ENCODE measurements at regions not wholly inside any gene's neighbourhood (a gene's known extent, or its start where the extent isn't known, plus 50 kb on each side); places are given as distances from the start of the nearest gene placed in this dataset.
"Not testable (repeated sequence)": the region's sequence is repeated elsewhere in the genome, so short reads cannot be mapped to it uniquely, and the experiment has no call there.

- no peaks in the 10 kb centered on the region for H3K36me3 Mint-ChIP-seq (ENCODE audit: low read depth)
- H3K4me1 Mint-ChIP-seq (ENCODE audit: low read depth), result no peaks in the 10 kb centered on the region
- intact Hi-C loops (cut with micrococcal nuclease), result no loop called here
- DNase-seq (ENCODE audit: low spot score), result no peak
- no peaks in the 10 kb centered on the region for H3K9me3 Mint-ChIP-seq
- no peak overlapping the region for H3K27ac Mint-ChIP-seq
- H3K4me3 Mint-ChIP-seq (ENCODE audit: low read depth), result no peak overlapping the region
- H3K27me3 Mint-ChIP-seq (ENCODE audit: low read depth), result no peaks in the 10 kb centered on the region
Measured at GRCh38 chr1:100643471-100644196, 75.9 kb upstream of the VCAM1 start.

DNA sequence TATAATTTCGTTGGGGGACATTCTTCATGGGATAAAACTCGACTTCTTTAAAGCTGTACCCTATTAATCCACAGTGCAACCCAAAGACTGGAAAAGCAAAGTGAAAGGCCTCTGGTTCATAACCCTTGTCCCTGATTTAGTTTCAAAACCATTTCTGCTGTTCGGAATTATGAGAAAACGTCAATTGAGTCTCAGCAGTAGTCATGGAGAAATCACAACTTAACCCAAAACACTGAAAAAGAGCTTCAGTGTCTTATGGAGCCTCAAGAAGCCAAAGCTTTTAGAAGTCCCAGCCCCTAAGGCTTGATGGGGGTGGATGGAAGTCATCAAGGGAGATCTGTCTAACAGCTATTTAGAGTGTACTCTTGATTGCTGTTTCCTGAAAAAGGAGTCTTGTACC is 73.5 kb upstream of the VCAM1 start:
- Mint-ChIP-seq H3K9me3 (peaks cover 13% of the 10 kb centered on the region), H3K27me3 (ENCODE audit: low read depth) (peaks cover 7% of the 10 kb centered on the region), H3K4me1 (ENCODE audit: low read depth) (no peaks in the 10 kb centered on the region), H3K36me3 (ENCODE audit: low read depth) (no peaks in the 10 kb centered on the region), H3K4me3 (ENCODE audit: low read depth) (no peak overlapping the region), H3K27ac (no peak overlapping the region)
- intact Hi-C loops (cut with micrococcal nuclease), result no loop called here
- no peak for DNase-seq (ENCODE audit: low spot score)

DNA sequence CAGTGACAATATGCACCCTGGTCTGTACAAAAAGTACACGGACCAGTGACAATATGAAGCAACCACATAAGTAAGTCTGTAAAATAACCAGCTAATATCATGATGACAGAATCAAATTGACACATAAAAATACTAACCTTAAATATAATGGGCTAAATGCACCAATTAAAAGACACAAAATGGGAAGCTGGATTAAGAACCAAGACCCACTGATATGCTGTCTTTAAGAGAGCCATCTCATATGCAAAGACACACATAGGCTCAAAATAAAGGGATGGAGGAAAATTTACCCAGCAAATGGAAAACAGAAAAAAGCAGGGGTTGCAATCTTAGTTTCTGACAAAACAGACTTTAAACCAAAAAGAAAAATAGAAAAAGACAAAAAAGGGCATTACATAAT is 70.4 kb upstream of the VCAM1 start:
- Mint-ChIP-seq H3K4me1 (ENCODE audit: low read depth) (no peaks in the 10 kb centered on the region), H3K27ac (no peak overlapping the region), H3K27me3 (ENCODE audit: low read depth) (peaks cover 7% of the 10 kb centered on the region), H3K36me3 (ENCODE audit: low read depth) (no peaks in the 10 kb centered on the region), H3K4me3 (ENCODE audit: low read depth) (no peak overlapping the region), H3K9me3 (peaks cover 13% of the 10 kb centered on the region)
- intact Hi-C loops (cut with micrococcal nuclease), result no loop called here
- no peak for DNase-seq (ENCODE audit: low spot score)

DNA sequence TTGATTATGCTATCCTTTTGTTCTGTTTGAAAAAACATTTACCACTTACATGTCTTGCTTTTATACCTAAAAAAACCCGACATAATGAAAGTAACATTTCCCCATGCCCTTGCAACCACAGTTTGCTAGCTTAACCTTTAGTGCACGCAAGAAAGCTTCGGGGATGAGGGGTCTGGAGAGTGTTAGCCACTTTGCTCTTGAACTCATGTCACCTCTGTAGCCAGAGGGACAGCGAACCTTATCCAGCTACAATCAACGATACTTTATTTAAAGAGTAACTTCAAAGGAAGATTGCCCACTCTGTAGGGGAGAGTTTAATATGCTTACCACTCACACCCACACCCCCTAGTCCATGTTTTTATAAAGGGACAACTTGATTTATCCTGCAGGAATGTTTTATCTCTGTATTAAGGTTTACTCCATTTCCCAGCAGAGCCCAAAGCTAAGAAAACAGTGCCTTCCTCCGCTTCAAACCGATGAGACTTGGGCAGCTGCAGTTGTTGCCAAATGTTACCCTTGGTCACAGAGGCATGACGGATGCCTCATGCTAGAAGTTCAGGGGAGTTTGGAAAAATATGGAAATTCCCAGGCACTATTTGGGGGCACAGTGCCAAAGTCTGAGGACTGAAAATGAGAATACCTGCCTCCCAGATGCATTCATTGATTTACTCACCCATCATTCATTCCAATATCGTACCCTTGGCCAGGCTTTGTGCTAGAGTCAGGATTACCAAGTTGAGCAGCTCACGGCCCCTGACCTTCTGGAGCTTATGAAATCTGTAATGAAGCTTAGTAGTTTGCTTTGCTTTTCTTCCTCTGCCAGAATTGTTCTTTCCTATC is 61.4 kb upstream of the VCAM1 start:
- Mint-ChIP-seq H3K27ac (no peak overlapping the region), H3K4me1 (ENCODE audit: low read depth) (no peaks in the 10 kb centered on the region), H3K4me3 (ENCODE audit: low read depth) (no peak overlapping the region), H3K36me3 (ENCODE audit: low read depth) (no peaks in the 10 kb centered on the region), H3K27me3 (ENCODE audit: low read depth) (peaks cover 1% of the 10 kb centered on the region), H3K9me3 (no peaks in the 10 kb centered on the region)
- intact Hi-C loops (cut with micrococcal nuclease), result no loop called here
- DNase-seq (ENCODE audit: low spot score), result no peak

DNA sequence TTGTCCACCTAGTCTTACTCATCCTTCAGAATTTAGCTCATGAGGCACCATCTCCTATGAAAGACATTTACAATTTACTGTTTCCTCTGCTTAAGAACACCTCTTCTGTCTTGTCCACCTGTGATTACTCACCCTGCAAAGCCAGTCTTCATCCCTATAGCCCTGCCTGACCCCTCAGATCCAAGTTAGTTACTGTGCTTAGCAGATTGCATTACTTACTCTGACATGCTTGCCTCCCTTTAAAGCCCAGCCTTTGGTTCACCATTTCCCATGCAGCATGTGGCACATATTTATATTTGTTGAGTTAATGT is 60.9 kb upstream of the VCAM1 start:
- no peak overlapping the region for H3K27ac Mint-ChIP-seq
- H3K9me3 Mint-ChIP-seq, result no peaks in the 10 kb centered on the region

GRCh38 chr1:100661176-100661575 is 58.4 kb upstream of the VCAM1 start:
- Mint-ChIP-seq H3K4me1 (ENCODE audit: low read depth) (no peaks in the 10 kb centered on the region), H3K27ac (no peak overlapping the region), H3K4me3 (ENCODE audit: low read depth) (no peak overlapping the region), H3K27me3 (ENCODE audit: low read depth) (peaks cover 1% of the 10 kb centered on the region), H3K9me3 (no peaks in the 10 kb centered on the region), H3K36me3 (ENCODE audit: low read depth) (no peaks in the 10 kb centered on the region)
- DNase-seq (ENCODE audit: low spot score), result no peak
- intact Hi-C loops (cut with micrococcal nuclease), result no loop called here

More for the DNA sequence above, 60.9 kb upstream of the VCAM1 start:
- no peaks in the 10 kb centered on the region for H3K4me1 Mint-ChIP-seq (ENCODE audit: low read depth)
- peaks cover 1% of the 10 kb centered on the region for H3K27me3 Mint-ChIP-seq (ENCODE audit: low read depth)
- no peaks in the 10 kb centered on the region for H3K36me3 Mint-ChIP-seq (ENCODE audit: low read depth)
- intact Hi-C loops (cut with micrococcal nuclease), result no loop called here
- no peak overlapping the region for H3K4me3 Mint-ChIP-seq (ENCODE audit: low read depth)
- no peak for DNase-seq (ENCODE audit: low spot score)

DNA sequence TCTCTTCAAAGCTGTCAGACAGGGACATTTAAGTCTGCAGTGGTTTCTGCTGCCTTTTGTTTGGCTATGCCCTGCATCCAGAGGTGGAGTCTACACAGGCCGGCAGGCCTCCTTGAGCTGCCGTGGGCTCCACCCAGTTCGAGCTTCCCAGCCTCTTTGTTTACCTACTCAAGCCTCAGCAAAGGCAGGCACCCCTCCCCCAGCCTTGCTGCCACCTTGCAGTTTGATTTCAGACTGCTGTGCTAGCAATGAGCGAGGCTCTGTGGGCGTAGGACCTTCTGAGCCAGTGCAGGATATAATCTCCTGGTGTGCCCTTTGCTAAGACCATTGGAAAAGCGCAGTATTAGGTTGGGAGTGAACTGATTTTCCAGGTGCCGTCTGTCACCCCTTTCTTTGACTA is 51.0 kb upstream of the VCAM1 start:
- H3K9me3 Mint-ChIP-seq; intact Hi-C loops (cut with micrococcal nuclease): not testable (repeated sequence)

More for the DNA sequence above, 51.0 kb upstream of the VCAM1 start:
- DNase-seq (ENCODE audit: low spot score); H3K4me1 Mint-ChIP-seq (ENCODE audit: low read depth); H3K27me3 Mint-ChIP-seq (ENCODE audit: low read depth); H3K4me3 Mint-ChIP-seq (ENCODE audit: low read depth); H3K36me3 Mint-ChIP-seq (ENCODE audit: low read depth); H3K27ac Mint-ChIP-seq: not testable (repeated sequence)

Data from activated T-helper 2 cell treated with anti-CD3 and anti-CD28 coated beads, Interferon-gamma antibody, Interleukin-2, Interleukin-4, amounts not matched to agents 10 μg/mL and 5 μg/mL and 100 μg/mL, durations not matched to agents 14 hours and 24 hours and 36 hours (primary cell).